HG02981 (cell line): ENCODE measurements at regions not wholly inside any gene's neighbourhood (a gene's known extent, or its start where the extent isn't known, plus 50 kb on each side); places are given as distances from the start of the nearest gene placed in this dataset.

Source experiments
- ATAC-seq: cut with Tn5 transposase; IDR thresholded peaks from one replicate; pipeline ENCODE4 v1.9.1; 2021; ENCODE audit warnings: mild to moderate bottlenecking, moderate library complexity; ENCODE audit not compliant: unreplicated experiment

DNA sequence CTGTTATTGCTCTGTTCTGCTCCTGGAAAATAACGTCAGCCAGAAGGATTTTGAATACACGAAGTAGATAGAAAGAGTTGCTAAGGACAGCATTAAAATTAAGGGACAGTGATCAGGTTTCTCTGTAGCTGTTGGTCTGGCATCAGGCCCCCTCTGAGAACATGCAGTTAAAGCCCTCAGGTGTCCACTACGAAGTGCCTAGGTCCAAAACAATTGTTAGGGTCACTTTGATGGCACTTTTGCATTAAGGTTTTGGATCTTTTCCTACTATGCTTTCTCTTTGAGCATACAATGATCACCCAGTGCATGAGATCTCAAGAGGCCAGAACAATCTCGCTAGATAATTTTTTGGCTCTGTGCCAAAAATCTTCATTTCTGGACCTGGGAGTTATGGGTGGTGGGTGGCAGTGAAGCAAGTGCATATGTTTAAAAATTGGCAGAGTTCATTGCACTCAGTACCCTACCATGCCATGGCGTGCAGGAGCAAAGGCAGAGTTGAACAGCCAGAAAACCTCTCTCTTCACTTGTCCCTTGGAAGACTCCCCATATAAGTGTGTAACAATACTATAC lies 797.6 kb downstream of the ROBO2 start:
- no peak for ATAC-seq

DNA sequence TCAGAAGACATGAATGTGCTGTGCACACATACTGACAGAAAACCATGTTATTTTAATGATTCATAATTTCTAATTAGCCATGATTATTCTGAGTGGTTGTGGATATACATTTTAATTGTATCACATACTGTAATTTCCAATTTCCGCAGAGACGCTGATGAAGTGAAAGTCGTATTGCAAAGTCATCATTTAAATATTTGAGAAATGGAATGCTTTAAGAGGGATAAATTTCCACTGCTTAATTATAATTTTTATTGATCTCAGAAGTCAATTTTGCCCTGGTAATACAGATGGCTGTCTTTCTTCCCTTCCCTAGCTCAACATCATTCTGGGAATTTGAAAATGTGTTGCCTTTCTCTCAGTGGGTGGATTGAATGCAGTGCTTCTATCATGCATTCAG lies 819.3 kb downstream of the ROBO2 start:
- no peak for ATAC-seq

DNA sequence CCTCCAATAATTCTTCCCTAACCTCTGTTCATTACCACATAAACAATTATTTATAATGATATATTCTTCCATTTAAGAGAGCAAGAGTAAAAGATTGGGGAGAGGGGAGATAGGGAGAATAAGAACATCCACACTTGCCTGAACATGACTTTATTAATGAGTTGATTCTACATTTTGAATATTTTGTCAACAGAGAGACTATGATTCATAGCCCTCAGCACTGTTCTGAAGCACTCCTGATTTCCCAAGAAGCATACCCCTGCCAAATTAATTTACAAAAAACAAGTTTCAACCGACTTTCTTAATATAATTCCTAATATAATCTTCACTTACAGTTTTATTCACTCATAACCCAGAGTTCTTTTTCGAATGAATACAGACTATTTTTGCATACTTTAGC lies 828.8 kb downstream of the ROBO2 start:
- ATAC-seq: no peak

DNA sequence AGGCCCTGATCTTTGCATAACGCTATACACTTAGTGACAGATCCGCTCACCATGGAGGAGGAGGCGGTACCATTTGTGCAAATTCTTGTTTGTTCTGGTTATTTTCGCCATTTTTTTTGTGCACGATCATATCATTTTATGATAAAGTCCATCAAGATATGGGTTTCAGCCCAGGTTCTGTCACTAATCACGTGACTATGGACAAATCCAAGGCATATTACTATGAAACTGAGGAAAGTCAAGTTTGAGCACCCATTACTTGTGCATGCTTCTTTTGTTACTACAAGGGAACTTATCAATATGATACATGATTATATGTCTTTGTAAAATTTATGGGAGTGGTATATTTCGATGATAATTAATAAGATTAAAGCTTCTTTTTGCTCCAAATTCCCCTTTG lies 829.5 kb downstream of the ROBO2 start:
- ATAC-seq: no peak

DNA sequence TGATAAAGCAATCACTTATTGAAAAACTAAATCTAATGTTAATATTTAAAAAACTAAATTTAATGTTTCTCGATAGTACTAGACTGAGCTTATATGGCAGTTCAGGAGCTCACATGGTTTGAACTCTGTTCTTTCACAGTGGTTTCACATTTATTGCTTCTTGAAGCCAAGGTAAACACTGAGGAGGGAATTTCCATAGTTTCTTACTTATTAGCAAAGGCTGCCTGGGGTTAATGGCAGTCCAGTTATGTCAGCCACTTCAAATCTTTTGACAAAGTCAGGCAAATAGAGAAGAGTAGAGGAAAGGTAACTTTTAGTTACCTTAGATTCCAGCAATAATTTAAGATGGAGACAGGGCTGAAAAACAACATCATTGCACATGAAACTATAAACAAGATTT lies 831.5 kb downstream of the ROBO2 start:
- ATAC-seq: no peak

DNA sequence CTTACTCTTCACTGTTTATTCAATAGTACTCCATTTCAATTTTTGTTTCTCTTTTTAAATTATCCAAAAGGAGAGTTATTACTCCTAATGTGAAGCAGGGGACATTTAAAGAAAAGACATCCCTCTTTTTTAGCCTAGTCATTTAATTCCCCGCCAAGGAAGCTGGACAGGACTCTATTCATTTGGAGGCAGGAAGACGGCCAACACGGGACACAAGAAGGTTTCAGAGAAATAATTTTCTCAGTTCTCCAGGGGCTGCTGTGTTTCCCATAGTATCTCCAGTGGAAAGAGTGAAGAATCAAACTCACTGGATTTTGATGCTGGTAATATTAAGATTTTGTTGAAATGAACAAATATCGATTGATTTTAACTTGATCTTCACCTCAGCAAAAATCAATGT lies 833.7 kb downstream of the ROBO2 start:
- no peak for ATAC-seq

DNA sequence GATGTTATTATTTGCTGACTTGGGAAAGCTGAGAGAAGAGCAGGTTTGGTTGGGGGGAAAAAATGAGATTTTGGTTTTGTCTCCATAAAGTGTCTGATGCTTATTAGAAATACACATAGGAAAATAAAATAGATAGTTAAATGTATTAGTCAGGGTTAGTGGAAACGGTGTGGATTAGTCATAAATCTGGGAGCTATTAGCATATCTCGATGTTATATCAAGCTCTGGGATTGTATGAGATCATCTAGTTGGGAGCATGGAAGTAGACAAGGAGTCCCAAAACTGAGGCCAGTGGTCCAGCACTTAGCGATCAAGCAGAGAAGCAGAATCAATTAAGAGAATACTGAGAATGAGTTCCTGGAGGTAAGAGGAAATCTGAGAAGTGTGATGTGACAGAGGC lies 845.5 kb downstream of the ROBO2 start:
- ATAC-seq: no peak

DNA sequence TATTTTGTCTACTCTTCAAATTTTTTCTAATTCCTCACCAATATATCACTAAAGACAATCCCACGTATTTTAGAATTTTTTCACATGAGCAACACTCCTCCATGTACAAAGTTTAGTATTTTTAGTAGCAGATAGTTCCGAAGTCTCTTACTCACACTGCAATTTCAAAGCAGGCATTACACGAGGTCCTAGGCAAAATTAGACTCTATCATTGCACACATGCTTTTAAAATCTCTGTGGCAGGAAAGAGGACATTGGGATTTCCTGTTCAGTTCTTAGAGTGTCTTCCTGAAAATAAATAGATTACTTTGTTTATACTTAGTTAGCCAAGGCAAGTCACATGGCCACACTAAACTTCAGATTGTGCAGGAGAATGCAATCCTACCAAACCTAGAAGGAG lies 847.7 kb downstream of the ROBO2 start:
- no peak for ATAC-seq

DNA sequence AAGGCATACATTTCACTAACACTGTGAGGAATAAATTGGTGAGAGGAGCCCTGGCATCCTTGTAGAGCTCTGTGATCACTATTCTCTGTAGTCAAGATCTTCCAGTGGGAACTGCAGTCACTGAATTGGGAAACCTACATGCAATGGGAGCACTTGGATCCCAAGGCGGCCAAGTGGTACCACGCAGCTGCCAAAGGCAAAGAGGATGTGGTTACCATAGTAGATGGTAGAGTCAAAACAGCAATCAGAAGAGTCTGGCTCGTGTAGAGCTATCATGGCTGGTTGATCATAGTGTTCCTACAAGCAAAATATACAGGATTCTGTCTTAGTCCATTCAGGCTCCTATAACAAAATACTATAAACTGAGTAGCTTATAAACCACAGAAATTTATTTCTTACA lies 849.7 kb downstream of the ROBO2 start:
- ATAC-seq: no peak

DNA sequence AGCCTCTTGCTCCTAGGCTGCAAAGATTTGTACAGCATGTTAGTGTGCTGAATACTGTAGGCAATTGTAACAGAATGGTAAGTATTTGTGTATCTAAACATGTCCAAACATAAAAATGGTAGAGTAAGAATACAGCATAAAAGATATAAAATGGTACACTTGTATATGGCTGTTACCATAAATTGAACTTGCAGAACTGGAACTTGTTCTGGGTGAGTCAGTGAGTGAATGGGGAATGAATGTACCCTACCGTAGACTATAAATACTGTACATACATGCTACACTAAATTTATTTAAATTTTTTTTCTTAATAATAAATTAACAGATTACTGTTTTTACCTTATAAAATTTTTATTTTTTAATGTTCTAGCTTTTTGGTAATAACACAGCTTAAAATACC lies 858.7 kb downstream of the ROBO2 start:
- ATAC-seq: no peak

DNA sequence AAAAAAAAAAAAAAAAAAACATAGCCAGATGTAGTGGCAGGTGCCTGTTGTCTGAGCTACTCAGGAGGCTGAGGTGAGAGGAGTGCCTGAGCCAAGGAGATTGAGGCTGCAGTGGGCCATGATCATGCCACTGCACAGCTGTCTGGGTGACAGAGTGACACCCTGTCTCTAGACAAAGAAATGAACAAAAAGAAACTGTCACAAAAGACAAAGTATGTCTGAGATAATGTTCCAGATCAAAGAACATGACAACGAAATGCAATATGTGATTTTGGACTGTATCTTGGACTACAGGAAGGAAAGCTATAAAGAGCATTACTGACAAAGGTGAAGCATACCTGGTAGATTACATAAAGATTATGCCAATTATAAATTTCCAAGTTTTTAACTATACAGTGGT lies 862.8 kb downstream of the ROBO2 start:
- ATAC-seq: no peak

DNA sequence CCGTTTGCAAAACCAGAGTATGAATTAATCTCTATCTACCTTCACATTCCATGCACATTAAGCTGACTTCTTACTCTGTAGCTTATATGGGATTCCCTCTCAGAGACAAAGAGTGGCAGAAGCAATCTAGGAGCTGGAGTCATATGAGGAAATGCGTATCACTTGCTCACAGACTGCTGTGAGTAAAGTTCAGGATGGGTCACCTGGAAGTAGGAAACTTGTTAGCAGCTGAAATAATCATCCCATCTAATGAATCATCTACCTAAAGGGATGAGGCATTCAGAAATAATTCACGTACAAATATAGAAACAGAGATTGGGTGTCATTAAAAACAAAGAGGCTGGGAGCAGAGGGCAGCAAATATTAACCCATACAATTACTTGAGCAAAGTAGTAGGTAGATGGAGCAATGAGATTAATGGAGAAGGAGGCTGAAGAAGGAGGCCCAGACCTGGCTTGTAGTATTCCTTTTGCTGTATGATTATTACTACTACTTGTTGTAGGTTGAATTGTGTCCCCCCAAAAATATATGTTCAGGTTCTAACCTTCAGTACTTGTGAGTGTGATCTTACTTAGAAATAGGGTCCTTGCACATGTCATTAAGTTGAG lies 866.3 kb downstream of the ROBO2 start:
- ATAC-seq: no peak

DNA sequence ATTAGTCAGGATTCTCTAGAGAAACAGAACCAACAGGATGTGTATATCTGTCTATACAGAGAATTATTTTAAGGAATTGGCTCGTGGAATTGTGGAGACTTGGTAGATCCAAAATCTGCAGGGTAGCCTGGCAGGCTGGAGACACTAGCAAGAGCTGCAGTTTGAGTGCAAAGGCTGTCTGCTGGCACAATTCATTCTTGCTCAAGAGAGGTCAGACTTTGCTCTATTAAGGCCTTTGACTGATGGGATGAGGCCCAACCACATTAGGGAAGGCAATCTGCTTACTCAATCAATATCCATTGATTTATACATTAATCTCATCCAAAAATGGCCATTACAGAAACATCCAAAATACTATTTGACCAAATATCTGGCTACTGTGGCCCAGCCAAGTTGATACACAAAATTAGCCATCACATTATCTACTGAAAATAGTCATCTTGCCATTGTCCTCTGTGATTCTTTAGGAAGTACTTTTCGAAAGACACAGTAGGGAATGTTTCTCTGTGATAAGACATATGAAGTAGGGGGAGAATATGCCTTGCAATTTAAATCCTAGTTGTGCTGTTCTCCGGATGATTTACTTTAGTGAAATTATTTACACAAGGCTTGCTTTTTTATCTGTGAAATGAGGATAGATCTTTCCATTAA lies 873.8 kb downstream of the ROBO2 start:
- ATAC-seq: no peak

DNA sequence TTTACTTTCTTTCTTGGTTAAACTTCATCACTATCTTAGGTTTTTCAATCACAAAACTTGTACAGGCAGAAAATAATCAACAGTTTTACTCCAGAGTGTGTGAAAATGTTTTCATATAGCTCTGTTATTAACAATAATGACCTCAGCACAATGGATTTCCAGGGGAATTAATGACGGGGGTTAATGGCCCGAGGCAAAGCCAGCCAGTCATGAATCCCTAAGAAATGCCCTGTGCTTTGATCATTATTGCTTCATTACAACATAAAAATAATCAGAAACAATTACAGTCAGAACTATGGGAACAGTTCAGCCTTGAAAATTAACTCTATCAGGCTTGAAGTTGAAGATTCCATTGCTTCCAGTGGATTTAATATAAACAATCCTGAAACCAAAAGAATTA lies 875.4 kb downstream of the ROBO2 start:
- ATAC-seq: no peak

DNA sequence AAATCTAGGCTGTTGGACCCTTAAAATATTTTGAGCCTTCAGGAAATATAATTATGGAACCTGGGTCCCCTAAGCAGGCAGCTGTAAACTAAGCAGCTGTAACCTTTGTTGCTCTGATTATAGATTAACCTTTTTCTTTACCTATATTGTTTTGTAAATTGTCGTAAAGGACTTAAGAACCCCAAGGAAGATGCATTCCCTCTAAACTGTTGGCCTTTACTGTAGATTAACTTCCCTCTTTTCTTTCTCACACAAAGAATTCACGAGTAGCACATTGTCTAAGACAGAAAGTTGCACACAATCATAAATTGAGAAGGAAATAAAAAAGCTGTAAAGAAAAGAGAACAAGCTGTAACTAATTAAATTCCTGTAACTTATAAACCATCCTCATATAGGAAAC lies 877.3 kb downstream of the ROBO2 start:
- no peak for ATAC-seq

DNA sequence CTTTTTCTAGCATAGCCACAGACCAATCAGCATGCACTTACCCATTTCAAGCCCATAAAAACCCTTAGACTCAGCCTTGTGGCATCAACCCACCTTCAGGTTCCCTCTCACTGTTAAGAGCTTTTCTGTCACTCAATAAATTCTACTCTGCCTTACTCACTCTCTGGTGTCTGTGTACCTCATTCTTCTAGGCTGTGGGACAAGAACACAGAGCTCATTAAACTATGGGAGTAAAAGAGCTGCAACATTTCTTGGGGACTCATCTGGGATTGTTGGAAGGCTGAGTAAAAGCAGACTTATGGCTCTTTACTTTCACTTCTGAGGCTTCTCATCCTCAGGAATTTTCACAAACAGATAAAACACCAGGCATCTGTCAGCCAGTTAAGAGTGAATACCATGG lies 879.3 kb downstream of the ROBO2 start:
- ATAC-seq: no peak

DNA sequence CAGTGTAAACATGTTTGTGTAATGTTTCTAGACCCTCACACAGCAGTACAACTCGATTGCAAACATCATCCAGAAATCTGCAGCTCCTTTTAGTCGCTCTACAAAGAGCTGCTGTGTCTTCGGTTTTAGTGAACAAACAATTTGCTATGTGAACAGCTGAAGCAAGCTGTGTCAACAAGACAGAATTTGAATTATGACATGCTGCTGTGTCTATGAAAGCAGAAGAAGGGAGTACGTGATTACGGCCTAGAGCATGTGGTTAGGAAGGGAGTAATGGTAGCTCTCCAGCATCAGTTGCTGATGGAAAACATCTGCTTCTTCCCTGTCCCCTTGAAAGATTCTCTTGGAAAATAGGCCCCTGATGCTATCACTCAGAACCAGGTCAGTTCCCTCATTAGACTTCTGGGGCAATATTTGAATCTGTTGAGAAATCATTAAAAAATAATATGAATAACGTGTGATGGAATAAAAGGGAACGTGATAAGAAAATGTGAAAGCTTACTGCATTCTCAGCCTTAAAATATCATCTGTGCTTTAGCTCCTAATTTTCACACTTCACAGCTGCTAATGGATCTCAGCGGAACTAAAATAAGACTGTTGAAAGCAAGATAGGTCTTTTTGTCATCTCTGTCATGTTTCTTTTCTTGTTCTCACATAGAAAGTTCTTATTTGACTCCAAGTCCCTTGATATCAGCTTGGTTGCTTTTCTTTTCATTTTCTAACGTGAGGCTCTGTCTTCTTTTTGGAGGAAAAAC lies 891.5 kb downstream of the ROBO2 start:
- no peak for ATAC-seq

DNA sequence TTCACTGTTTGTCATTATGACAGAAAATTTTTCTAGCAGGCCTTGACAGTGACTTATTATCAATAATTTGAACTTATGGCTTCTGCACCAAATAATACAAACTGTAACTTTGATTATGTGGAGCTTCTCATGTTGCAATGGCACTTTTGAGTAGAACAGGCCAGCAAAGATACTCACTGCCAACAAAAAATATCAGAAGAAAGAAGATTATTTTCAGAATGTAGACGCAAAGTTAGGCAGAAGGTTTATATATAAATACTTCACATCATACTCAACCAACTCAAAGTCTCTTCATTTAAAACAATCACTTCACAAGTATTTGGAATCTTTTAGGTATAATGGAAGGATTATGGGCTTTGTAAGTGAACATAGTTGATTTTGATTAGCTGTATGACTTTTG lies 893.0 kb downstream of the ROBO2 start:
- ATAC-seq: no peak

DNA sequence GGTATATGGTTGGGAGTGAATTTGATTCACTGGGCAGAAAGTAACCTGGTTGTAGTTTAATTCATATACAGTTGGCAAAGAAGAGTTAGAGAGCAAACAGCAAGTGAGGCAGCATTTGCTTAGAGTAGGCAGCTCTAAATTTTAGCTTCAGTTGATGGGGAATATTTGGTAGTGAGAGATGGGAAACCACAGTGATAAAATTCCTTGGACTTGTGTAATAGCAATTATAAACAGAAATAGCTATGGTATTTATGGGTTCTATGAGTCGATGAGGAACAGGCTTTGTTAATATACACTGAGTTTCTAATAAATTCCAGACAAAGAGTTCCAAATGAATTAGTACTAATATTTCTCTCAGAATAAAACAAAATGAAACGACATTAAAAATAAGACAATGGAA lies 894.0 kb downstream of the ROBO2 start:
- no peak for ATAC-seq

DNA sequence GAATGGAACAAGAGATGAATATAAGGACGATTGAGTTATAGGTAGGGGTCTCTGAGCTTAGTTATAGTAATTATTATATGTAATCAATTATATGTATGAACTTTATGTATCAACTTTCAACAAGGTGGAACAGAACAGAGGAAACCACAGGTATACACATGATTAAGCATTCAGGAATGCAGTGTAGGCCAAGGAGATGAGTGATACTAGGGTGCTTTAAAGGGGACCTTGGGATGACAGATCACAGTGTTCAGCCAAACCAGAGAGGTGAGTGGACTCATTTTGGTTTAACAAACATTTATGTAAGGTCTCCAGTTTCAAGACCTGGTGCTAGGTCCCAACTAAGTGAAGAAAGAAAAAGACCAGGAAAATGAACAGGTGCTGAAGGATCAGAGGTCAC lies 895.5 kb downstream of the ROBO2 start:
- ATAC-seq: no peak

DNA sequence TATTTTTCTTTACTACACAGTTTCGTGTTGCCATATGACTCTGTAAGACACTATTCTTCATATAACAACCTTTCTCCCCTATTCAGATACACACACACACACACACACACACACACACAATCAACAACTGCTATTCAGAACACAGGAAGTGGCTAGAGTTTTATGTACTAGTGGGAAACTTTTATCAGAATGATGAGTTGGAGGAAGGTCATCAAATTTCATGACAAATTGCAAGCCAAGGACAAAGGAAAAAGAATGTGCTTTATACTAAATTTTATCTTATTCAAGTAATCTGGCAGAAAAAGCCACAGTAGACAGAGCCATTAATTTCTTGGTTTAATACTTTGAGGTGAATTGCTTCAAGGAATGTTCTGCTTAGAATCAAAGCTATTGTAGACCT lies 899.8 kb downstream of the ROBO2 start:
- ATAC-seq: no peak

DNA sequence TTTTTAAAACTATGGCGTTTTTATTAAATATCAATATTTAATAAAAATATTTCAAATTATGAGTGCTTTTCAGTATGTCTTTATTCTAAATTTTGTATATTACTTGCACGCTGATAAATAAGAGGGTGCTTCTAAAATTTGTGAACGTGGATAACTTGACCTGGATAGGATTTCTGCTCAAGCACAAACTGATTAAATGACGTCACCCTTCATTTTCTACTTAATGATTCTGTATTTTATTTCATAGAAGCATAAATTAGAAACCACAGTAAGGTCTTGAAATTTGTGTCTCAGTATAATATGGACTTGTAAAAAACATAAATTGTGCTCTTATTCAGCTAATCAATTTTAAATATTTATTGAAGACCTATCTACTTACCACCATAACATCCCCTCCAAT lies 903.7 kb downstream of the ROBO2 start:
- ATAC-seq: no peak
